SH-SY5Y (cell line): ENCODE measurements at regions not wholly inside any gene's neighbourhood (a gene's known extent, or its start where the extent isn't known, plus 50 kb on each side); places are given as distances from the start of the nearest gene placed in this dataset.

Experiments
- GATA2 ChIP-seq: IDR thresholded peaks from 2 replicates; pipeline ENCODE4 v1.6.1; 2011; ENCODE audit warnings: mild to moderate bottlenecking, low read depth, low read length
- GATA3 ChIP-seq: IDR thresholded peaks from 2 replicates; pipeline ENCODE4 v1.6.1; 2011; ENCODE audit warnings: low read depth, mild to moderate bottlenecking, low read length, moderate library complexity

DNA sequence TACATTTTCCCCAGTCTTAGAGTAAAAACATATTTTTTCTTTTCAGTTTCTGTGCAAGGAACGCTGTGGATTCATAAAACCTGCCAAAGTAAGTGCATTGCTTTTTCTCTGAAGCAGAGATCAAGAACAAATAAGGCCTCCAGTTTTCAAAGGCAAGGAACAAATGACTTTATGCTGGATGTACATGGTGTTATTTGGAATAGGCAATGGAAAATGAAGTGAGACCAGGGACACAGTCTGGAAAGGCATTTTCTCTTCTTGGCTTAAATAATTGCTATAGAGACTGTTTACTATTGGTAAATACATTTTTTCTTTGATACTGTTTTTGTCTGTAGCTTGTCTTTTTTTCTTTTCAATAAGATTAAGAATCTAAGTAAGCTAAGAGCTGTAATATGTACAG, 725.9 kb upstream of the MDGA2 start:
- TF ChIP-seq GATA2, result no peak
- no peak for TF ChIP-seq GATA3
